ENCODE measurements at regions not wholly inside any gene's neighbourhood (a gene's known extent, or its start where the extent isn't known, plus 50 kb on each side); places are given as distances from the start of the nearest gene placed in this dataset.
"Not testable (repeated sequence)": the region's sequence is repeated elsewhere in the genome, so short reads cannot be mapped to it uniquely, and the experiment has no call there.

- not testable (repeated sequence) for DNase-seq
Measured at GRCh38 chr15:39262995-39263772, 317.7 kb upstream of the THBS1 start.

- DNase-seq: no peak
Measured at GRCh38 chr15:39265261-39265660, 315.6 kb upstream of the THBS1 start.

- no peak for DNase-seq
Measured at GRCh38 chr15:39266890-39267289, 314.0 kb upstream of the THBS1 start.

- DNase-seq: no peak
Measured at GRCh38 chr15:39267685-39268084, 313.2 kb upstream of the THBS1 start.

- no peak for DNase-seq
Measured at GRCh38 chr15:39269352-39269751, 311.5 kb upstream of the THBS1 start.

- no peak for DNase-seq
Measured at GRCh38 chr15:39269821-39270220, 311.1 kb upstream of the THBS1 start.

GRCh38 chr15:39270221-39270855 is 310.5 kb upstream of the THBS1 start:
- no peak for DNase-seq

GRCh38 chr15:39270934-39271333 is 309.9 kb upstream of the THBS1 start:
- DNase-seq: no peak

- DNase-seq: no peak
Measured at GRCh38 chr15:39272901-39273300, 308.0 kb upstream of the THBS1 start.

- DNase-seq: no peak
Measured at GRCh38 chr15:39273717-39274411, 307.0 kb upstream of the THBS1 start.

- no peak for DNase-seq
Measured at GRCh38 chr15:39275066-39275465, 305.8 kb upstream of the THBS1 start.

GRCh38 chr15:39279311-39279710 is 301.6 kb upstream of the THBS1 start:
- DNase-seq: no peak

GRCh38 chr15:39281094-39281493 is 299.8 kb upstream of the THBS1 start:
- DNase-seq: no peak

- no peak for DNase-seq
Measured at GRCh38 chr15:39282663-39283208, 298.1 kb upstream of the THBS1 start.

GRCh38 chr15:39283531-39283930 is 297.3 kb upstream of the THBS1 start:
- DNase-seq: no peak

GRCh38 chr15:39285071-39285470 is 295.8 kb upstream of the THBS1 start:
- DNase-seq: no peak

GRCh38 chr15:39285663-39286062 is 295.2 kb upstream of the THBS1 start:
- DNase-seq: no peak

GRCh38 chr15:39286706-39287105 is 294.2 kb upstream of the THBS1 start:
- DNase-seq: no peak

- no peak for DNase-seq
Measured at GRCh38 chr15:39287322-39288195, 293.3 kb upstream of the THBS1 start.

- no peak for DNase-seq
Measured at GRCh38 chr15:39290711-39291435, 290.0 kb upstream of the THBS1 start.

- no peak for DNase-seq
Measured at GRCh38 chr15:39291690-39292089, 289.2 kb upstream of the THBS1 start.

- no peak for DNase-seq
Measured at GRCh38 chr15:39296955-39297354, 283.9 kb upstream of the THBS1 start.
